Neural cell (in vitro differentiated cells): ENCODE measurements at regions not wholly inside any gene's neighbourhood (a gene's known extent, or its start where the extent isn't known, plus 50 kb on each side); places are given as distances from the start of the nearest gene placed in this dataset.

ENCODE experiments used
- CTCF ChIP-seq: fragments of 450-650 bp; IDR thresholded peaks from 2 replicates; pipeline ENCODE4 v1.5.1; 2014; ENCODE audit warnings: antibody characterized with exemption, mild to moderate bottlenecking, moderate library complexity; ENCODE audit not compliant: poor library complexity, severe bottlenecking
- EP300 ChIP-seq: fragments of 450-650 bp; conservative IDR thresholded peaks from 2 replicates; pipeline ENCODE4 v1.6.1; 2014; ENCODE audit warnings: antibody characterized with exemption, mild to moderate bottlenecking, moderate library complexity; ENCODE audit not compliant: poor library complexity, severe bottlenecking
- EZH2 ChIP-seq: fragments of 200-600, 300-800 bp; shearing (Covaris generic), sonication (generic); IDR thresholded peaks from 2 replicates; pipeline ENCODE4 v1.6.1; 2014; ENCODE audit warnings: antibody characterized with exemption, low read length, borderline replicate concordance, mild to moderate bottlenecking; ENCODE audit not compliant: insufficient read depth, poor library complexity, severe bottlenecking
- MXI1 ChIP-seq: fragments of 450-650 bp; conservative IDR thresholded peaks from 2 replicates; pipeline ENCODE4 v1.6.1; 2014; ENCODE audit warnings: antibody characterized with exemption, mild to moderate bottlenecking; ENCODE audit not compliant: poor library complexity, severe bottlenecking
- TF ChIP-seq, protein P1 (sequence below): IDR thresholded peaks from 2 replicates; pipeline ENCODE4 v1.6.1; 2012; ENCODE audit warnings: borderline replicate concordance

- TF ChIP-seq EP300 (peak; percentile 87), CTCF (no peak), MXI1 (no peak), EZH2 (no peak)
- TF ChIP-seq, protein P1, sequence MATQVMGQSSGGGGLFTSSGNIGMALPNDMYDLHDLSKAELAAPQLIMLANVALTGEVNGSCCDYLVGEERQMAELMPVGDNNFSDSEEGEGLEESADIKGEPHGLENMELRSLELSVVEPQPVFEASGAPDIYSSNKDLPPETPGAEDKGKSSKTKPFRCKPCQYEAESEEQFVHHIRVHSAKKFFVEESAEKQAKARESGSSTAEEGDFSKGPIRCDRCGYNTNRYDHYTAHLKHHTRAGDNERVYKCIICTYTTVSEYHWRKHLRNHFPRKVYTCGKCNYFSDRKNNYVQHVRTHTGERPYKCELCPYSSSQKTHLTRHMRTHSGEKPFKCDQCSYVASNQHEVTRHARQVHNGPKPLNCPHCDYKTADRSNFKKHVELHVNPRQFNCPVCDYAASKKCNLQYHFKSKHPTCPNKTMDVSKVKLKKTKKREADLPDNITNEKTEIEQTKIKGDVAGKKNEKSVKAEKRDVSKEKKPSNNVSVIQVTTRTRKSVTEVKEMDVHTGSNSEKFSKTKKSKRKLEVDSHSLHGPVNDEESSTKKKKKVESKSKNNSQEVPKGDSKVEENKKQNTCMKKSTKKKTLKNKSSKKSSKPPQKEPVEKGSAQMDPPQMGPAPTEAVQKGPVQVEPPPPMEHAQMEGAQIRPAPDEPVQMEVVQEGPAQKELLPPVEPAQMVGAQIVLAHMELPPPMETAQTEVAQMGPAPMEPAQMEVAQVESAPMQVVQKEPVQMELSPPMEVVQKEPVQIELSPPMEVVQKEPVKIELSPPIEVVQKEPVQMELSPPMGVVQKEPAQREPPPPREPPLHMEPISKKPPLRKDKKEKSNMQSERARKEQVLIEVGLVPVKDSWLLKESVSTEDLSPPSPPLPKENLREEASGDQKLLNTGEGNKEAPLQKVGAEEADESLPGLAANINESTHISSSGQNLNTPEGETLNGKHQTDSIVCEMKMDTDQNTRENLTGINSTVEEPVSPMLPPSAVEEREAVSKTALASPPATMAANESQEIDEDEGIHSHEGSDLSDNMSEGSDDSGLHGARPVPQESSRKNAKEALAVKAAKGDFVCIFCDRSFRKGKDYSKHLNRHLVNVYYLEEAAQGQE = no peak
Measured at GRCh38 chr3:150349314-150350097, 58.6 kb upstream of the TSC22D2 start.
